OCI-LY7 (cell line): ENCODE measurements at regions not wholly inside any gene's neighbourhood (a gene's known extent, or its start where the extent isn't known, plus 50 kb on each side); places are given as distances from the start of the nearest gene placed in this dataset.

ENCODE experiments used
- BruUV-seq: library from RNA; stranded (reverse); fragments of 400-500 nt; replicated peaks from 2 replicates; lab custom pipeline; 2021; lab: Mats Ljungman, UMichigan
- CTCF ChIA-PET: fragments of 300-600 bp; sonication (Branson Sonifier 250); formaldehyde crosslinking; loops from one replicate; lab custom pipeline; 2022; ENCODE audit warnings: antibody characterized with exemption; ENCODE audit not compliant: unreplicated experiment; lab: Charles Lee
- POLR2A ChIA-PET: fragments of 300-600 bp; sonication (Branson Sonifier 250); formaldehyde crosslinking; loops from one replicate; lab custom pipeline; 2022; ENCODE audit warnings: antibody characterized with exemption; lab: Charles Lee
- DNase-seq: peaks from one replicate; pipeline ENCODE4 v3.0.0-alpha.2; 2015; ENCODE audit warnings: low spot score
- H2AFZ ChIP-seq: fragments of 200-600 bp; sonication (generic), shearing (Covaris generic); 2 replicates; pipeline ENCODE4 v1.6.1; 2014; ENCODE audit warnings: mild to moderate bottlenecking, antibody characterized with exemption, low read length, moderate library complexity
- H3K27ac ChIP-seq: fragments of 200-600 bp; sonication (generic); 2 replicates; pipeline ENCODE4 v1.5.1; 2014; ENCODE audit warnings: mixed run types, low read depth, mild to moderate bottlenecking, moderate library complexity, low read length, inconsistent platforms; ENCODE audit not compliant: poor library complexity, severe bottlenecking
- H3K36me3 ChIP-seq: fragments of 200-600 bp; sonication (generic); 2 replicates; pipeline ENCODE4 v1.6.1; 2014; ENCODE audit warnings: mild to moderate bottlenecking, antibody characterized with exemption, low read length, moderate library complexity, mixed read lengths; ENCODE audit not compliant: insufficient read depth
- H3K4me1 ChIP-seq: fragments of 200-600 bp; sonication (generic); 2 replicates; pipeline ENCODE4 v1.5.1; 2014; ENCODE audit warnings: mild to moderate bottlenecking, low read length; ENCODE audit not compliant: insufficient read depth, poor library complexity, severe bottlenecking
- H3K4me2 ChIP-seq: fragments of 200-600 bp; sonication (generic); 2 replicates; pipeline ENCODE4 v1.6.1; 2014; ENCODE audit warnings: mild to moderate bottlenecking, low read length
- H3K4me3 ChIP-seq: fragments of 200-600 bp; sonication (generic); 2 replicates; pipeline ENCODE4 v1.5.1; 2014; ENCODE audit warnings: mild to moderate bottlenecking, low read depth, low read length; ENCODE audit not compliant: poor library complexity, severe bottlenecking
- H3K79me2 ChIP-seq: fragments of 200-600 bp; sonication (generic); 2 replicates; pipeline ENCODE4 v1.6.1; 2016; ENCODE audit warnings: low read depth, mild to moderate bottlenecking, low read length, moderate library complexity, mixed read lengths; ENCODE audit not compliant: insufficient read depth
- H3K9me2 ChIP-seq: fragments of 200-600 bp; sonication (generic); 2 replicates; pipeline ENCODE4 v1.6.1; 2016; ENCODE audit warnings: mild to moderate bottlenecking, low read length, mixed read lengths; ENCODE audit not compliant: insufficient read depth
- H3K9me3 ChIP-seq: fragments of 200-600 bp; sonication (generic); 2 replicates; pipeline ENCODE4 v1.6.1; 2014; ENCODE audit warnings: mild to moderate bottlenecking, mixed run types, low read length, mixed read lengths
- H4K20me1 ChIP-seq: fragments of 200-600 bp; sonication (generic); 2 replicates; pipeline ENCODE4 v1.6.1; 2014; ENCODE audit warnings: mild to moderate bottlenecking, antibody characterized with exemption, low read length, moderate library complexity, mixed read lengths; ENCODE audit not compliant: insufficient read depth
- CTCF ChIP-seq: fragments of 200-600 bp; sonication (generic); conservative IDR thresholded peaks from 2 replicates; pipeline ENCODE4 v1.5.1; 2014; ENCODE audit warnings: mild to moderate bottlenecking, antibody characterized with exemption, low read length, moderate library complexity, mixed read lengths
- EZH2phosphoT487 ChIP-seq: fragments of 200-600 bp; sonication (generic); IDR thresholded peaks from 2 replicates; pipeline ENCODE4 v1.6.1; 2018; ENCODE audit warnings: low read depth, borderline replicate concordance, mild to moderate bottlenecking, mixed run types, antibody characterized with exemption, low read length, moderate library complexity, mixed read lengths
- intact Hi-C: fragments of 100-400 bp; cut with micrococcal nuclease; formaldehyde crosslinking; loops from one replicate; pipeline ENCODE4 v1.10.0; 2022; ENCODE audit not compliant: unreplicated experiment

GRCh38 chr10:21336476-21337170, 188.9 kb downstream of the SKIDA1 start:
- Histone ChIP-seq H3K79me2 (no peaks in the 10 kb centered on the region), H3K4me1 (no peaks in the 10 kb centered on the region), H2AFZ (no peak overlapping the region), H3K36me3 (no peaks in the 10 kb centered on the region), H3K4me2 (no peak overlapping the region), H3K27ac (no peak overlapping the region), H3K9me2 (no peaks in the 10 kb centered on the region), H3K4me3 (no peak overlapping the region), H3K9me3 (no peaks in the 10 kb centered on the region), H4K20me1 (no peaks in the 10 kb centered on the region)
- intact Hi-C loops = no loop called here
- TF ChIP-seq CTCF (no peak), EZH2phosphoT487 (no peak)
- ChIA-PET POLR2A (no interaction called here), CTCF (no interaction called here)
- no TSS peak for BruUV-seq
- DNase-seq = no peak

- POLR2A ChIA-PET = interaction anchor here (0.6 kb wide), 1 partner anchor 361 kb away, joined by 5 read pairs; no protein-coding TSS in a partner anchor
- no peak overlapping the region for H3K4me3 ChIP-seq
- no peaks in the 10 kb centered on the region for H4K20me1 ChIP-seq
- H3K79me2 ChIP-seq = no peaks in the 10 kb centered on the region
- no peak for DNase-seq
- no peaks in the 10 kb centered on the region for H3K36me3 ChIP-seq
- TF ChIP-seq CTCF (no peak), EZH2phosphoT487 (no peak)
- H3K9me2 ChIP-seq = no peaks in the 10 kb centered on the region
- intact Hi-C loops = no loop called here
- no peaks in the 10 kb centered on the region for H3K4me1 ChIP-seq
- no peak overlapping the region for H2AFZ ChIP-seq
- no peak overlapping the region for H3K27ac ChIP-seq
- no peaks in the 10 kb centered on the region for H3K9me3 ChIP-seq
- CTCF ChIA-PET = no interaction called here
- no peak overlapping the region for H3K4me2 ChIP-seq
- no TSS peak for BruUV-seq
Measured at GRCh38 chr10:21334891-21335696, 190.4 kb downstream of the SKIDA1 start.

- DNase-seq = no peak
- Histone ChIP-seq H3K36me3 (no peaks in the 10 kb centered on the region), H2AFZ (no peak overlapping the region), H3K4me2 (no peak overlapping the region), H3K9me2 (no peaks in the 10 kb centered on the region), H4K20me1 (no peaks in the 10 kb centered on the region), H3K27ac (no peak overlapping the region), H3K4me1 (no peaks in the 10 kb centered on the region), H3K79me2 (no peaks in the 10 kb centered on the region), H3K4me3 (no peak overlapping the region), H3K9me3 (no peaks in the 10 kb centered on the region)
- ChIA-PET POLR2A (interaction anchor here (0.7 kb wide), 2 partner anchors 27 to 663 kb away, joined by 3 to 4 read pairs; no protein-coding TSS in a partner anchor), CTCF (no interaction called here)
- TF ChIP-seq EZH2phosphoT487 = no peak
- intact Hi-C loops = no loop called here
- no TSS peak for BruUV-seq
Measured at GRCh38 chr10:21330628-21331020, 194.9 kb downstream of the SKIDA1 start.
